Fibroblast of lung (primary cell): ENCODE measurements at regions not wholly inside any gene's neighbourhood (a gene's known extent, or its start where the extent isn't known, plus 50 kb on each side); places are given as distances from the start of the nearest gene placed in this dataset.

Experiments used
- DNase-seq, 2 donors: peaks; one replicate each; pipeline versions ENCODE4 v3.0.0 to v3.0.0-alpha.2; 2010; ENCODE audit warnings: low read depth in 2 of 2
- H2AFZ ChIP-seq: 2 replicates; pipeline ENCODE4 v1.5.1; 2012; ENCODE audit warnings: low read length, control low read depth, inconsistent platforms
- H3K27ac ChIP-seq: 2 replicates; pipeline ENCODE4 v1.5.1; 2011; ENCODE audit warnings: low read length, control low read depth; ENCODE audit not compliant: insufficient read depth
- H3K27me3 ChIP-seq: 2 replicates; pipeline ENCODE4 v1.5.1; 2011; ENCODE audit warnings: mild to moderate bottlenecking, low read length; ENCODE audit not compliant: control insufficient read depth, insufficient read depth
- H3K36me3 ChIP-seq: 2 replicates; pipeline ENCODE4 v1.5.1; 2011; ENCODE audit warnings: low read length; ENCODE audit not compliant: control insufficient read depth, insufficient read depth
- H3K4me1 ChIP-seq: 2 replicates; pipeline ENCODE4 v1.5.1; 2011; ENCODE audit warnings: low read length; ENCODE audit not compliant: control insufficient read depth, insufficient read depth; ENCODE audit errors: extremely low read depth
- H3K4me2 ChIP-seq: 2 replicates; pipeline ENCODE4 v1.5.1; 2011; ENCODE audit warnings: low read length, control low read depth; ENCODE audit not compliant: insufficient read depth; ENCODE audit errors: extremely low read depth
- H3K4me3 ChIP-seq, 4 experiments: fragments of 200-600 bp in 1 of 4; sonication (generic) in 1 of 4; replicated peaks in 1 of 4; 2 replicates each; pipeline ENCODE4 v1.5.1; 2011 to 2016; ENCODE audit warnings: low read length in 4 of 4, low read depth in 3 of 4, mild to moderate bottlenecking in 3 of 4, control low read depth in 2 of 4, inconsistent platforms in 1 of 4, mixed read lengths in 1 of 4; ENCODE audit not compliant: insufficient read depth in 1 of 4; ENCODE audit errors: control extremely low read depth in 1 of 4
- H3K79me2 ChIP-seq: 2 replicates; pipeline ENCODE4 v1.5.1; 2012; ENCODE audit warnings: mild to moderate bottlenecking, low read length, inconsistent platforms; ENCODE audit not compliant: control insufficient read depth, insufficient read depth
- H3K9ac ChIP-seq: 2 replicates; pipeline ENCODE4 v1.5.1; 2011; ENCODE audit warnings: mild to moderate bottlenecking, low read length, control low read depth; ENCODE audit not compliant: insufficient read depth
- H3K9me3 ChIP-seq: 2 replicates; pipeline ENCODE4 v1.5.1; 2012; ENCODE audit warnings: low read depth, low read length; ENCODE audit not compliant: control insufficient read depth, insufficient read depth
- H4K20me1 ChIP-seq: 2 replicates; pipeline ENCODE4 v1.5.1; 2011; ENCODE audit warnings: low read length; ENCODE audit not compliant: control insufficient read depth, insufficient read depth; ENCODE audit errors: extremely low read depth
- EZH2 ChIP-seq: IDR thresholded peaks from 2 replicates; pipeline ENCODE4 v1.5.1; 2012; ENCODE audit warnings: low read length, control low read depth, mild to moderate bottlenecking; ENCODE audit errors: missing control alignments
- TF ChIP-seq, protein P1 (sequence below), 2 donors: IDR thresholded peaks in 1 of 2; conservative IDR thresholded peaks in 1 of 2; 1 replicate in 1 of 2; 2 replicates in 1 of 2; pipeline ENCODE4 v1.5.1; 2011 to 2012; ENCODE audit warnings: low read length in 2 of 2, control low read depth in 1 of 2, inconsistent platforms in 1 of 2, low read depth in 1 of 2, mild to moderate bottlenecking in 1 of 2

DNA sequence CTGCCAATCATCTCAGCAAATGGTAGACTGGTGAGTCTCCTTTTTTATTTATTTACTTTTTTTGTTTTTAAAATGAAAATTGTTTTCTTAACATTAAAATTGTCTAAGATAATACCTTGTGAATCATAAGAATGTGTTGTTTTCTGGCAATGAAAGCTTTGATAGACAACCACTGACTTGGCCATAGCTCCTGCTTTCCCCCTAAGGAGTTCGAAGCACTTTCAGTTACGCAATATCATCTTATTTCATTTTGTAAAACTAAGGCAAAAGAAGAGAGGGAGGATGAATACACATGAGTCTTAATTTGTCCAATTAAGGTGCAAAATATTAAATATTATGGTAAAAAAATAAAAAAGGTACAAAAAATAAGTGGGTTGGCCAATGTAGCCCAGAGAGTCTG, 74.8 kb upstream of the PLCL2 start:
- no peak overlapping the region for H3K27ac ChIP-seq
- no peaks in the 10 kb centered on the region for H4K20me1 ChIP-seq
- no peaks in the 10 kb centered on the region for H3K4me1 ChIP-seq
- DNase-seq, result no peak
- no peaks in the 10 kb centered on the region for H3K79me2 ChIP-seq
- no peak overlapping the region for H3K4me2 ChIP-seq
- TF ChIP-seq EZH2, result no peak
- TF ChIP-seq, protein P1, sequence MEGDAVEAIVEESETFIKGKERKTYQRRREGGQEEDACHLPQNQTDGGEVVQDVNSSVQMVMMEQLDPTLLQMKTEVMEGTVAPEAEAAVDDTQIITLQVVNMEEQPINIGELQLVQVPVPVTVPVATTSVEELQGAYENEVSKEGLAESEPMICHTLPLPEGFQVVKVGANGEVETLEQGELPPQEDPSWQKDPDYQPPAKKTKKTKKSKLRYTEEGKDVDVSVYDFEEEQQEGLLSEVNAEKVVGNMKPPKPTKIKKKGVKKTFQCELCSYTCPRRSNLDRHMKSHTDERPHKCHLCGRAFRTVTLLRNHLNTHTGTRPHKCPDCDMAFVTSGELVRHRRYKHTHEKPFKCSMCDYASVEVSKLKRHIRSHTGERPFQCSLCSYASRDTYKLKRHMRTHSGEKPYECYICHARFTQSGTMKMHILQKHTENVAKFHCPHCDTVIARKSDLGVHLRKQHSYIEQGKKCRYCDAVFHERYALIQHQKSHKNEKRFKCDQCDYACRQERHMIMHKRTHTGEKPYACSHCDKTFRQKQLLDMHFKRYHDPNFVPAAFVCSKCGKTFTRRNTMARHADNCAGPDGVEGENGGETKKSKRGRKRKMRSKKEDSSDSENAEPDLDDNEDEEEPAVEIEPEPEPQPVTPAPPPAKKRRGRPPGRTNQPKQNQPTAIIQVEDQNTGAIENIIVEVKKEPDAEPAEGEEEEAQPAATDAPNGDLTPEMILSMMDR (conservative IDR thresholded peaks at IDR 0.05 in 1 of 2, IDR thresholded peaks at IDR 0.05 in 1 of 2; ENCODE audit: low read depth in 1 of 2, low read length in 2 of 2), result no peak
- H3K27me3 ChIP-seq, result peaks cover 2% of the 10 kb centered on the region
- H3K9ac ChIP-seq, result no peak overlapping the region
- H3K4me3 ChIP-seq, result no peak overlapping the region
- no peaks in the 10 kb centered on the region for H3K9me3 ChIP-seq
- H3K36me3 ChIP-seq, result no peaks in the 10 kb centered on the region
- no peak overlapping the region for H2AFZ ChIP-seq

DNA sequence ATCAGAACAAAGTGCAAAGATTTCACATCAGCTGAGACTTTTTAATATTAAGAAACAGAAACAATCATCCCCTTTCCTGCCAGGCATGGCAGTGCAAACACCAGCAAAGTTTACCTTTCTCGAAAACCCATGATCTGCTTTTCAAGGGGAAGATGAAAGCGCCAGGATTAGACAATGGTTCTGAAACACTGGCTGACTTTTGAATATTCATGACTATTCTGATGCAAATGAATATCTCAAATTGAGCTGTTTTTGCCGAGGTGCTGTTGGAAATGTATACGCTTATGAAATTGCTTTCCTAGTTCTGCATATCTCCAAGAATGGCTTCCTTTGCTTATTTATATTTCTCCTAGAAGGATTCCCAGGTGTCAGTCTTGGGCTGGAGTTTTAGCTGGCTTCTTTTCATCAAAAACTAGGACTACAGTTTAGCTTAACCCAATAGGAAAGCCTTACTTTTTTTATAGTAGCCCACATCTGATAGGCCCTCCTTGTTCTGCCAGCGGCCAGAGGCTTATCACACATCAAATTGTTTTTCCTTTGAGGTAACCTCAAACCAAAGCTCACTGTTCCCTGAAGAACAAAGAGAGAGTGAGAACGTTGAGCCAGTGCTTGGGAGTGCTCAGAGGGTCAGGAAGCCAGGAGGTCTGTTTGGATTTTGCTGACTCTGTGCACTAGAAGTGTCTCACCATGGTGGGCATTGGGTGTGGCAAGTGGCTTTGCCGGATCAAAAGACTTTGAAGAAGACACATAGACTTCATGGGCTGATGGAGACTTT, 74.0 kb upstream of the PLCL2 start:
- Histone ChIP-seq H2AFZ (no peak overlapping the region), H4K20me1 (no peaks in the 10 kb centered on the region), H3K4me2 (no peak overlapping the region), H3K79me2 (no peaks in the 10 kb centered on the region), H3K4me1 (no peaks in the 10 kb centered on the region), H3K9me3 (no peaks in the 10 kb centered on the region), H3K27ac (no peak overlapping the region), H3K4me3 (no peak overlapping the region), H3K36me3 (no peaks in the 10 kb centered on the region), H3K27me3 (peaks cover 2% of the 10 kb centered on the region), H3K9ac (no peak overlapping the region)
- peak in 1 of 2 donors; percentile 3 for DNase-seq
- TF ChIP-seq EZH2, result no peak
- TF ChIP-seq, protein P1 (conservative IDR thresholded peaks at IDR 0.05 in 1 of 2, IDR thresholded peaks at IDR 0.05 in 1 of 2; ENCODE audit: low read depth in 1 of 2, low read length in 2 of 2), result no peak

DNA sequence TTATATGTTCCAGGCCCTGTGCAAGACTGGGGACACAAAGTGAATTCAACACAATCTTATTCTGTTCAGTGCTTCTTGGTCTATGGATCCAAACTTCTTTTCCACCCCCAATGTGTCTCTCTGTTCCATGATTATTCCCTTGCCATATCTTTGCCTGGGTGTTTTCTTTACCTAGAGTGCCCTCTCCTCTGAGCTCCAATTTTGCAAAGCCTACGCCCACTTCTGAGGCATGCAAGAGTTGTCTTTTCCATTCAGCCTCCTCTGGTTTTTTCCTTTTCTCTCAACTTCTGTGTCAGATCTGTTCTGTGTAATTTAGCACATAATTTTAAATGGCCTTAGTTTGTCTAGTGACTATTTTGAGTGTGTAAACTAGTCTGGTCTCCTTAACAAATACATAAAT, 72.8 kb upstream of the PLCL2 start:
- H3K4me1 ChIP-seq, result no peaks in the 10 kb centered on the region
- no peak overlapping the region for H3K4me2 ChIP-seq
- no peaks in the 10 kb centered on the region for H3K36me3 ChIP-seq
- DNase-seq, result no peak
- no peak overlapping the region for H2AFZ ChIP-seq
- H3K27ac ChIP-seq, result no peak overlapping the region
- H3K9me3 ChIP-seq, result no peaks in the 10 kb centered on the region
- H3K4me3 ChIP-seq, result no peak overlapping the region
- H3K79me2 ChIP-seq, result no peaks in the 10 kb centered on the region
- no peaks in the 10 kb centered on the region for H4K20me1 ChIP-seq
- TF ChIP-seq, protein P1 (conservative IDR thresholded peaks at IDR 0.05 in 1 of 2, IDR thresholded peaks at IDR 0.05 in 1 of 2; ENCODE audit: low read depth in 1 of 2, low read length in 2 of 2), result no peak
- no peak for TF ChIP-seq EZH2
- H3K27me3 ChIP-seq, result peaks cover 2% of the 10 kb centered on the region
- H3K9ac ChIP-seq, result no peak overlapping the region
